ENCODE measurements at regions not wholly inside any gene's neighbourhood (a gene's known extent, or its start where the extent isn't known, plus 50 kb on each side); places are given as distances from the start of the nearest gene placed in this dataset.

DNA sequence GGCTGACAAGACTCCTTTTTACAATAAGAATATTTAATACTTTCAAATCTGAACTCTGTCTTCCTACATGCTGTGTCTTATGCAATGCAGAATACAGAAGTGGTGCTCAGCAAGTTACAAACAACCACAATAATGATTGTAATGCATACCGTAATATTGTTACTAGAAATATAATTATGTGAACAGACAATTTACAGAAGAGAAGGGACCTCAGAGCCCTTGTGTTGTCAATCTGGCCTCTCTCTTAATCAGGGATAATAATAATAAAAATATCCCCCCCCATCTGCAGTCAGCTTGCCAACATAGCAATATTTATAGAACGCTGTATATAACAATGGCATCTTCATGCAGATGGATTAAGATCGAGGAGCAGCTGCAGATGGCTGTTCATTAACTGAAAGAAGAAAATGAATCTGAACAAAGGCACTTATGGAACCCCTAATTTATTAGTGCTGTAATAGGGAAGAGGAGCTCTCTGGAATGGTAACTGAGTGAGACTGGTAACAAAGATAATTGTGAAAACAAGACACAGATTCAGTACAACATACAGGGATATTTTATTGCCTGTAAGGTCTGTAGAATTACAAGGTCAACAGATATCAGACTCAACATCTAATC is 106.3 kb downstream of the TMEM26 start:
- H3K79me2 ChIP-seq (ENCODE audit: insufficient read depth), result no peaks in the 10 kb centered on the region
- H3F3A ChIP-seq (ENCODE audit: insufficient read depth), result no peaks in the 10 kb centered on the region
- no peak overlapping the region for H3K27ac ChIP-seq
- in situ Hi-C loops (cut with MboI), result no loop called here
- no peaks in the 10 kb centered on the region for H3K27me3 ChIP-seq (replicated peaks; ENCODE audit: insufficient read depth)
- H3K4me3 ChIP-seq, result no peak overlapping the region
- H3K9ac ChIP-seq, result no peak overlapping the region
- H2AFZ ChIP-seq, result no peak overlapping the region
- DNase-seq, result no peak
- no peak overlapping the region for H3K4me2 ChIP-seq (ENCODE audit: unreplicated experiment)
- no peaks in the 10 kb centered on the region for H3K9me2 ChIP-seq (ENCODE audit: insufficient read depth)
- H3K9me3 ChIP-seq (ENCODE audit: low read depth), result no peaks in the 10 kb centered on the region
- no peaks in the 10 kb centered on the region for H3K4me1 ChIP-seq (ENCODE audit: insufficient read depth)
- 37 to 41% methylated on average over 3 of the region's 3 CpGs for WGBS, 2 experiments (ENCODE audit: low coverage in 1 of 2, low lambda C conversion rate in 2 of 2, missing lambda C conversion rate in 2 of 2)
- H4K20me1 ChIP-seq (ENCODE audit: insufficient read depth), result no peaks in the 10 kb centered on the region
- TF ChIP-seq EZH2 (IDR thresholded peaks at IDR 0.05; ENCODE audit: insufficient read depth, poor library complexity, severe bottlenecking) (no peak), EZH2phosphoT487 (IDR thresholded peaks at IDR 0.05; ENCODE audit: insufficient read depth, low read depth) (no peak)
- no peaks in the 10 kb centered on the region for H3K36me3 ChIP-seq (ENCODE audit: low read depth)

DNA sequence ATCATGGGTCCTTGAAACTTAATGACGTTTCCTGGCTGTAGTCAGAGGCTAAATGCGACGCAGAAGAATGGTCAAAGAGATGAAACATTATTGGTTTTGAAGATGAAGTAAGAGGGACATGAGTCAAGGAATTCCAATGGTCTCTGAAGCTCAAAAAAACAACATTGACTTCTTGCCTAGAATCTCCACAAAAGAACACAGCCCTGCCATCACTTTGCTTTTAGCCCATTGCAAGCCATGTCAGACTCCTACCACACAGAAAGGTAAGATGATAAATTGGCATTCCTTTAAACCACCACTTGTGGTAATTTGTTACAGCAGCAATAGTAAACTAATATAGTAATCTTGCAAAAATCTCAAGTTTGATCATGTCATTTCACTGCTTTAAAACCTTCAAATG is 109.4 kb downstream of the TMEM26 start:
- no peaks in the 10 kb centered on the region for H3K27me3 ChIP-seq (replicated peaks; ENCODE audit: insufficient read depth)
- no peak overlapping the region for H3K27ac ChIP-seq
- no peaks in the 10 kb centered on the region for H3K79me2 ChIP-seq (ENCODE audit: insufficient read depth)
- no peaks in the 10 kb centered on the region for H4K20me1 ChIP-seq (ENCODE audit: insufficient read depth)
- no peak overlapping the region for H3K4me2 ChIP-seq (ENCODE audit: unreplicated experiment)
- no peaks in the 10 kb centered on the region for H3K9me3 ChIP-seq (ENCODE audit: low read depth)
- TF ChIP-seq EZH2phosphoT487 (IDR thresholded peaks at IDR 0.05; ENCODE audit: insufficient read depth, low read depth), result no peak
- in situ Hi-C loops (cut with MboI), result no loop called here
- H3K4me3 ChIP-seq, result no peak overlapping the region
- H3K9ac ChIP-seq, result no peak overlapping the region
- H3F3A ChIP-seq (ENCODE audit: insufficient read depth), result no peaks in the 10 kb centered on the region
- 60 to 72% methylated on average over 3 of the region's 3 CpGs for WGBS, 2 experiments (ENCODE audit: low coverage in 1 of 2, low lambda C conversion rate in 2 of 2, missing lambda C conversion rate in 2 of 2)
- no peak overlapping the region for H2AFZ ChIP-seq
- no peaks in the 10 kb centered on the region for H3K4me1 ChIP-seq (ENCODE audit: insufficient read depth)
- no peaks in the 10 kb centered on the region for H3K36me3 ChIP-seq (ENCODE audit: low read depth)
- H3K9me2 ChIP-seq (ENCODE audit: insufficient read depth), result no peaks in the 10 kb centered on the region
- DNase-seq, result no peak

DNA sequence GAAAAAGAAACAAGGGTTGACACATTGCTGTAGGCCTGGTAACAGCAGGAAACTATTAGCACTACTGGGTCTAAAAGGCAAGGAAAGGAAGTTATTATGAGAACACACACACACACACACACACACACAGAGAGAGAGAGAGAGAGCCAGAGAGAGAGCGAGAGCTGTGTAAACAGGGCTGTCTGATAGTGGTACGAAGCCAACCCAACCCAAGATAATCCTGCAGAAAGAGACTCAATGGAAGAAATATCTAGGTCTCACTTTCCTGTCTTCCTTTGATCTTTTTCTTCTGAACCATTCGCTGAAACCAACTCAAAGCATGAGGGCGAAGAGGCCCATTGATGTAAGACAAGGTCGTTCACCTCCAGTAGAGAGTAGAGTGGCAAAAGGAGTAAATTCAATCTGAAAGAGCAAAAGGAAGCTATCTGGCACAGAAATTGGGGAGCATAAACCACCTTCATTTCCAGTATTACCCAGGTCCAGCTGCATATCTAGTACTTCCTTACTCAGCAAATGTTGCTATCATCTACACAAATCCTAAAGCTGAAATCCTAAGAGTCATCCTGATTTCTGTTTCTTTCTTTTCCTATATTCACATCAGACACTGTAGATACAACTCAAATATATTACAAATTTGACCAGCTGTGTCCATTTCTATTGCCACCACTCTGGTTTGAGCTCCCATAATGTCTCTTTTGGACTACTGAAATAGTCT is 110.2 kb downstream of the TMEM26 start:
- Histone ChIP-seq H3K9me3 (ENCODE audit: low read depth) (no peaks in the 10 kb centered on the region), H3K4me1 (ENCODE audit: insufficient read depth) (no peaks in the 10 kb centered on the region), H3F3A (ENCODE audit: insufficient read depth) (no peaks in the 10 kb centered on the region), H3K4me3 (no peak overlapping the region), H3K79me2 (ENCODE audit: insufficient read depth) (no peaks in the 10 kb centered on the region), H3K9me2 (ENCODE audit: insufficient read depth) (no peaks in the 10 kb centered on the region), H3K4me2 (ENCODE audit: unreplicated experiment) (no peak overlapping the region), H2AFZ (no peak overlapping the region), H3K27me3 (replicated peaks; ENCODE audit: insufficient read depth) (no peaks in the 10 kb centered on the region), H3K9ac (no peak overlapping the region), H3K27ac (no peak overlapping the region), H3K36me3 (ENCODE audit: low read depth) (no peaks in the 10 kb centered on the region), H4K20me1 (ENCODE audit: insufficient read depth) (no peaks in the 10 kb centered on the region)
- TF ChIP-seq EZH2phosphoT487 (IDR thresholded peaks at IDR 0.05; ENCODE audit: insufficient read depth, low read depth) (no peak), EZH2 (IDR thresholded peaks at IDR 0.05; ENCODE audit: insufficient read depth, poor library complexity, severe bottlenecking) (no peak)
- no peak for DNase-seq
- 48 to 61% methylated on average over 4 to 5 of the region's 5 CpGs for WGBS, 2 experiments (ENCODE audit: low coverage in 1 of 2, low lambda C conversion rate in 2 of 2, missing lambda C conversion rate in 2 of 2)
- in situ Hi-C loops (cut with MboI), result no loop called here

DNA sequence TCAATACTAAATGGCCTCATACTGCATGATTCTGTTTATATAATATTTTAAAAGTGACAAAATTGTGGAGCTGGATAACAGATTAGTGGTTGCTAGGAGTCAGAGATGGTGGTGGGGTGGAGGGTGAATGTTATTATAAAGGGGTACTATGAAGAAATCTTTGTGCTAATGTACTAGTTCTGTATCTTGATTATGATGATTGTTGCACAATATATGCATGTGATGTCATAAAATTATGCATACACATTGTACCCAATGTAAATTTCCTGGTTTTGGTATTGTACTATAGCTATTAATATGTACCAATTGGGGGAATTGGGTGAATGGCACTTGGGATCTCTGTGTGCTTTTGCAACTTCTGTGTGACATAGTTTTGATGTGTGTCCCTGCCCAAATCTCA is 112.2 kb downstream of the TMEM26 start:
- H3K4me1 ChIP-seq (ENCODE audit: insufficient read depth), result no peaks in the 10 kb centered on the region
- H3F3A ChIP-seq (ENCODE audit: insufficient read depth), result no peaks in the 10 kb centered on the region
- H3K4me2 ChIP-seq (ENCODE audit: unreplicated experiment), result no peak overlapping the region
- H3K36me3 ChIP-seq (ENCODE audit: low read depth), result no peaks in the 10 kb centered on the region
- no peak overlapping the region for H3K4me3 ChIP-seq
- no peaks in the 10 kb centered on the region for H3K9me3 ChIP-seq (ENCODE audit: low read depth)
- in situ Hi-C loops (cut with MboI), result no loop called here
- no peaks in the 10 kb centered on the region for H3K27me3 ChIP-seq (replicated peaks; ENCODE audit: insufficient read depth)
- DNase-seq, result no peak
- no peak overlapping the region for H3K27ac ChIP-seq
- no peak overlapping the region for H3K9ac ChIP-seq
- no peaks in the 10 kb centered on the region for H3K79me2 ChIP-seq (ENCODE audit: insufficient read depth)
- H4K20me1 ChIP-seq (ENCODE audit: insufficient read depth), result no peaks in the 10 kb centered on the region
- TF ChIP-seq EZH2 (IDR thresholded peaks at IDR 0.05; ENCODE audit: insufficient read depth, poor library complexity, severe bottlenecking) (no peak), EZH2phosphoT487 (IDR thresholded peaks at IDR 0.05; ENCODE audit: insufficient read depth, low read depth) (no peak)
- H2AFZ ChIP-seq, result no peak overlapping the region
- H3K9me2 ChIP-seq (ENCODE audit: insufficient read depth), result no peaks in the 10 kb centered on the region
